GM23338 (cell line): ENCODE measurements at regions not wholly inside any gene's neighbourhood (a gene's known extent, or its start where the extent isn't known, plus 50 kb on each side); places are given as distances from the start of the nearest gene placed in this dataset.

Source experiments
- POLR2AphosphoS5 ChIP-seq: IDR thresholded peaks from 2 replicates; pipeline ENCODE4 v1.6.1; 2016; ENCODE audit warnings: antibody characterized with exemption, low read depth
- TF ChIP-seq, protein P1 (sequence below), 2 experiments: fragments of 200-600 bp in 1 of 2; sonication (generic) in 1 of 2; conservative IDR thresholded peaks; 2 replicates each; pipeline versions ENCODE4 v1.5.1 to v1.6.1; 2016 to 2017; ENCODE audit warnings: antibody characterized with exemption in 2 of 2, low read depth in 2 of 2, mild to moderate bottlenecking in 2 of 2, moderate library complexity in 1 of 2

DNA sequence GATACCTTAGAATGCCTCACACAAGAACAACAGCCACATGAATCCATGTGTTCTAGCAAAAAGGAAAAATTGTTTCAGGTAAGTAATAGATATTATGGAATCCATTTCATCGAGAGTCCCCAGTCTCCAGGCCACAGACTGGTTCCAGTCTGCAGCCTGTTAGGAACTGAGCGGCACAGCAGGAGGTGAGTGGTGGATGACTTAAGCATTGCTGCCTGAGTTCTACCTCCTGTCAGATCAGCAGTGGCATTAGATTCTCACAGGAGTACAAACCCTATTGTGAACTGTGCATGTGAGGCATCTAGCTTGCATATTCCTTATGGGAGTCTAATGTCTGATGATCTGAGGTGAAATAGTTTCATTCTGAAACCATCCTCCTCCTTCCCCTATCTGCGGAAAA lies 207.0 kb downstream of the CSNK1G3 start:
- TF ChIP-seq, protein P1, sequence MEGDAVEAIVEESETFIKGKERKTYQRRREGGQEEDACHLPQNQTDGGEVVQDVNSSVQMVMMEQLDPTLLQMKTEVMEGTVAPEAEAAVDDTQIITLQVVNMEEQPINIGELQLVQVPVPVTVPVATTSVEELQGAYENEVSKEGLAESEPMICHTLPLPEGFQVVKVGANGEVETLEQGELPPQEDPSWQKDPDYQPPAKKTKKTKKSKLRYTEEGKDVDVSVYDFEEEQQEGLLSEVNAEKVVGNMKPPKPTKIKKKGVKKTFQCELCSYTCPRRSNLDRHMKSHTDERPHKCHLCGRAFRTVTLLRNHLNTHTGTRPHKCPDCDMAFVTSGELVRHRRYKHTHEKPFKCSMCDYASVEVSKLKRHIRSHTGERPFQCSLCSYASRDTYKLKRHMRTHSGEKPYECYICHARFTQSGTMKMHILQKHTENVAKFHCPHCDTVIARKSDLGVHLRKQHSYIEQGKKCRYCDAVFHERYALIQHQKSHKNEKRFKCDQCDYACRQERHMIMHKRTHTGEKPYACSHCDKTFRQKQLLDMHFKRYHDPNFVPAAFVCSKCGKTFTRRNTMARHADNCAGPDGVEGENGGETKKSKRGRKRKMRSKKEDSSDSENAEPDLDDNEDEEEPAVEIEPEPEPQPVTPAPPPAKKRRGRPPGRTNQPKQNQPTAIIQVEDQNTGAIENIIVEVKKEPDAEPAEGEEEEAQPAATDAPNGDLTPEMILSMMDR (conservative IDR thresholded peaks at IDR 0.05; ENCODE audit: low read depth in 2 of 2) = no peak
- TF ChIP-seq POLR2AphosphoS5 = no peak
